HL-60 (cell line): ENCODE measurements at regions not wholly inside any gene's neighbourhood (a gene's known extent, or its start where the extent isn't known, plus 50 kb on each side); places are given as distances from the start of the nearest gene placed in this dataset.

Source experiments
- CTCF ChIP-seq: IDR thresholded peaks from one replicate; pipeline ENCODE4 v1.5.1; 2011; ENCODE audit warnings: low read length, control low read depth, inconsistent platforms; ENCODE audit not compliant: insufficient read depth
- GABPA ChIP-seq: IDR thresholded peaks from 2 replicates; pipeline ENCODE4 v1.6.1; 2012; ENCODE audit warnings: low read depth
- POLR2AphosphoS5 ChIP-seq: IDR thresholded peaks from 2 replicates; pipeline ENCODE4 v1.6.1; 2012; ENCODE audit warnings: low read depth
- REST ChIP-seq: IDR thresholded peaks from 2 replicates; pipeline ENCODE4 v1.6.1; 2012; ENCODE audit warnings: low read depth; ENCODE audit not compliant: insufficient replicate concordance
- SPI1 ChIP-seq: IDR thresholded peaks from 2 replicates; pipeline ENCODE4 v1.6.1; 2012; ENCODE audit warnings: low read depth, mild to moderate bottlenecking, borderline replicate concordance

GRCh38 chr7:113373863-113374262 lies 255.5 kb upstream of the SMIM30 start:
- TF ChIP-seq POLR2AphosphoS5 = no peak
- no peak for TF ChIP-seq CTCF
- no peak for TF ChIP-seq GABPA
- no peak for TF ChIP-seq SPI1
- TF ChIP-seq REST = no peak
